HUES6 (cell line): ENCODE measurements at regions not wholly inside any gene's neighbourhood (a gene's known extent, or its start where the extent isn't known, plus 50 kb on each side); places are given as distances from the start of the nearest gene placed in this dataset.
"Not testable (repeated sequence)": the region's sequence is repeated elsewhere in the genome, so short reads cannot be mapped to it uniquely, and the experiment has no call there.

Experiments
- H3K27ac ChIP-seq: 2 replicates; pipeline ENCODE4 v1.7.0; 2013; ENCODE audit warnings: low read depth, mild to moderate bottlenecking, low read length, inconsistent platforms
- H3K27me3 ChIP-seq: 2 replicates; pipeline ENCODE4 v1.6.1; 2013; ENCODE audit warnings: low read length; ENCODE audit not compliant: control insufficient read depth, insufficient read depth
- H3K36me3 ChIP-seq: 2 replicates; pipeline ENCODE4 v1.6.1; 2013; ENCODE audit warnings: low read length; ENCODE audit not compliant: control insufficient read depth, insufficient read depth
- H3K4me1 ChIP-seq: 2 replicates; pipeline ENCODE4 v1.6.1; 2013; ENCODE audit warnings: low read length; ENCODE audit not compliant: control insufficient read depth, insufficient read depth
- H3K4me3 ChIP-seq: 2 replicates; pipeline ENCODE4 v1.5.1; 2013; ENCODE audit warnings: low read depth, low read length
- H3K9ac ChIP-seq: one replicate; pipeline ENCODE4 v1.6.1; 2013; ENCODE audit warnings: mild to moderate bottlenecking, low read length
- H3K9me3 ChIP-seq: 2 replicates; pipeline ENCODE4 v1.6.1; 2013; ENCODE audit warnings: low read depth, low read length; ENCODE audit not compliant: control insufficient read depth, insufficient read depth

GRCh38 chr6:157727629-157728182, 95.3 kb upstream of the SNX9 start:
- H3K9me3 ChIP-seq: peaks cover 21% of the 10 kb centered on the region
- no peak overlapping the region for H3K27ac ChIP-seq
- no peak overlapping the region for H3K9ac ChIP-seq
- H3K4me1 ChIP-seq: no peaks in the 10 kb centered on the region; the same call in 1 of the 2 replicates
- H3K36me3 ChIP-seq: no peaks in the 10 kb centered on the region
- no peaks in the 10 kb centered on the region for H3K27me3 ChIP-seq
- H3K4me3 ChIP-seq: no peak overlapping the region

GRCh38 chr6:157728183-157728881, 94.7 kb upstream of the SNX9 start:
- H3K9me3 ChIP-seq: peaks cover 21% of the 10 kb centered on the region
- H3K9ac ChIP-seq: no peak overlapping the region
- no peak overlapping the region for H3K27ac ChIP-seq
- no peak overlapping the region for H3K4me3 ChIP-seq
- H3K4me1 ChIP-seq: no peaks in the 10 kb centered on the region; the same call in 1 of the 2 replicates
- no peaks in the 10 kb centered on the region for H3K36me3 ChIP-seq
- no peaks in the 10 kb centered on the region for H3K27me3 ChIP-seq

- Histone ChIP-seq H3K9me3 (no peaks in the 10 kb centered on the region), H3K4me3 (no peak overlapping the region), H3K4me1 (no peaks in the 10 kb centered on the region; the same call in 1 of the 2 replicates), H3K36me3 (no peaks in the 10 kb centered on the region), H3K27me3 (no peaks in the 10 kb centered on the region), H3K27ac (no peak overlapping the region), H3K9ac (no peak overlapping the region)
Observed at GRCh38 chr6:157731221-157731620, 91.8 kb upstream of the SNX9 start.

- H3K27me3 ChIP-seq: no peaks in the 10 kb centered on the region
- no peak overlapping the region for H3K4me3 ChIP-seq
- H3K9ac ChIP-seq: no peak overlapping the region
- no peaks in the 10 kb centered on the region for H3K9me3 ChIP-seq
- no peaks in the 10 kb centered on the region for H3K36me3 ChIP-seq
- H3K27ac ChIP-seq: no peak overlapping the region
- H3K4me1 ChIP-seq: no peaks in the 10 kb centered on the region; the same call in 1 of the 2 replicates
Observed at GRCh38 chr6:157732007-157732406, 91.0 kb upstream of the SNX9 start.

- Histone ChIP-seq H3K27ac (no peak overlapping the region), H3K9ac (no peak overlapping the region), H3K4me1 (no peaks in the 10 kb centered on the region; the same call in 1 of the 2 replicates), H3K4me3 (no peak overlapping the region), H3K9me3 (no peaks in the 10 kb centered on the region), H3K27me3 (no peaks in the 10 kb centered on the region), H3K36me3 (no peaks in the 10 kb centered on the region)
Observed at GRCh38 chr6:157732416-157733161, 90.5 kb upstream of the SNX9 start.

GRCh38 chr6:157736555-157736954, 86.5 kb upstream of the SNX9 start:
- H3K27ac ChIP-seq, H3K27me3 ChIP-seq, H3K36me3 ChIP-seq, H3K9ac ChIP-seq, H3K4me3 ChIP-seq, H3K9me3 ChIP-seq, H3K4me1 ChIP-seq: not testable (repeated sequence)

GRCh38 chr6:157741321-157741947, 81.6 kb upstream of the SNX9 start:
- no peaks in the 10 kb centered on the region for H3K36me3 ChIP-seq
- no peak overlapping the region for H3K4me3 ChIP-seq
- no peaks in the 10 kb centered on the region for H3K27me3 ChIP-seq
- peaks cover 12% of the 10 kb centered on the region for H3K9me3 ChIP-seq
- no peak overlapping the region for H3K27ac ChIP-seq
- peaks cover 17% of the 10 kb centered on the region for H3K4me1 ChIP-seq
- H3K9ac ChIP-seq: no peak overlapping the region

GRCh38 chr6:157741948-157742556, 81.0 kb upstream of the SNX9 start:
- Histone ChIP-seq H3K36me3 (no peaks in the 10 kb centered on the region), H3K4me3 (no peak overlapping the region), H3K9ac (no peak overlapping the region), H3K27ac (no peak overlapping the region), H3K27me3 (no peaks in the 10 kb centered on the region), H3K9me3 (peaks cover 18% of the 10 kb centered on the region), H3K4me1 (peaks cover 17% of the 10 kb centered on the region)

GRCh38 chr6:157744102-157744601, 78.9 kb upstream of the SNX9 start:
- Histone ChIP-seq H3K9me3 (peaks cover 25% of the 10 kb centered on the region), H3K27ac (no peak overlapping the region), H3K9ac (no peak overlapping the region), H3K4me1 (peaks cover 17% of the 10 kb centered on the region), H3K4me3 (no peak overlapping the region), H3K36me3 (no peaks in the 10 kb centered on the region), H3K27me3 (no peaks in the 10 kb centered on the region)

- Histone ChIP-seq H3K4me3 (no peak overlapping the region), H3K36me3 (no peaks in the 10 kb centered on the region), H3K9me3 (peaks cover 21% of the 10 kb centered on the region), H3K9ac (no peak overlapping the region), H3K27me3 (no peaks in the 10 kb centered on the region), H3K4me1 (peaks cover 10% of the 10 kb centered on the region), H3K27ac (no peak overlapping the region)
Observed at GRCh38 chr6:157746897-157747296, 76.1 kb upstream of the SNX9 start.
